H54 (cell line): ENCODE measurements at regions not wholly inside any gene's neighbourhood (a gene's known extent, or its start where the extent isn't known, plus 50 kb on each side); places are given as distances from the start of the nearest gene placed in this dataset.
"Not testable (repeated sequence)": the region's sequence is repeated elsewhere in the genome, so short reads cannot be mapped to it uniquely, and the experiment has no call there.

Experiments
- DNase-seq: peaks from one replicate; pipeline ENCODE4 v3.0.0; 2011; ENCODE audit warnings: low spot score, mixed read lengths; ENCODE audit not compliant: insufficient read length
- FAIRE-seq: peaks from 3 replicates; lab custom pipeline; 2011; peaks lifted over from hg19 to GRCh38; lab: Jason Lieb, UNC
- POLR2A ChIP-seq: IDR thresholded peaks from 2 replicates; pipeline ENCODE4 v1.6.1; 2011; ENCODE audit warnings: low read depth, mild to moderate bottlenecking, low read length

DNA sequence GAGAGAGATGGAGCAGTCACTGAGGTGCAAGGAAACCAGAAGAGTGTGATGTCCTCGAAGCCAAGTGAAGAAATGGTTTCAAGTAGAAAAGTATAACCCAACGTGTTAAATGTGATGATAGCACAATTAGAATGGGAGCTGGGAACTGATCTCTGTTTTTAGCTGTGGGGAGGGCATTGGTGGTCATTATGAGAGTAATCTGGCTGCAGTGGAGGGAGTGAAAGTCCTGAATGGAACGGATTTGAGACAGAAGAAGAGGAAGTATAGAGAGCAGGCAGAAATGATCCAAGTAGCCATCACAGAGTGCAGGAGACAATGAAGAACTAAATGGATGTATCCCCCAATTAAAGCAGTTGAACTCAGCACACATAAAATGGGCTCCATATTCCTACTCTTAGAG is 235.3 kb downstream of the IGSF11 start:
- TF ChIP-seq POLR2A = no peak
- DNase-seq = no peak
- FAIRE-seq = no peak

DNA sequence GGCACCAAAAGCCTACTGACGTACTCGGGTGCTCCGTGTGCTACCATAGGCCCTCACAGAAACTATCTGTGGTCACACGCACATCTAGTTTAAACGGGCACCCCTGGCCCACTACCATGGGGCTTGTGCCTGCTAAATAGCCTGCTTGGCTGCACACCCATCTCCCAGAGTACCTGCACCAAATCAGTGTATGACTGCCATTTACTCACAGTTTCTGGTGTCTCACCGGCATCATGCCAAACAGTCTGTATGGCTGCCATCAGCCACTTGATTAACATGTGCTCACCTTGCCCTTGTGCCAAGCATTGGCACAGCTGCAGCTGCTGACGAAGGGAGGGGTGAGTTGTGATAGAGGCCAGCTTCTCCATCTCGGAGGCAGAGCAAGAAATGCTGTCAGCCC is 232.7 kb downstream of the IGSF11 start:
- TF ChIP-seq POLR2A = no peak
- DNase-seq (no peak), FAIRE-seq (no peak)

DNA sequence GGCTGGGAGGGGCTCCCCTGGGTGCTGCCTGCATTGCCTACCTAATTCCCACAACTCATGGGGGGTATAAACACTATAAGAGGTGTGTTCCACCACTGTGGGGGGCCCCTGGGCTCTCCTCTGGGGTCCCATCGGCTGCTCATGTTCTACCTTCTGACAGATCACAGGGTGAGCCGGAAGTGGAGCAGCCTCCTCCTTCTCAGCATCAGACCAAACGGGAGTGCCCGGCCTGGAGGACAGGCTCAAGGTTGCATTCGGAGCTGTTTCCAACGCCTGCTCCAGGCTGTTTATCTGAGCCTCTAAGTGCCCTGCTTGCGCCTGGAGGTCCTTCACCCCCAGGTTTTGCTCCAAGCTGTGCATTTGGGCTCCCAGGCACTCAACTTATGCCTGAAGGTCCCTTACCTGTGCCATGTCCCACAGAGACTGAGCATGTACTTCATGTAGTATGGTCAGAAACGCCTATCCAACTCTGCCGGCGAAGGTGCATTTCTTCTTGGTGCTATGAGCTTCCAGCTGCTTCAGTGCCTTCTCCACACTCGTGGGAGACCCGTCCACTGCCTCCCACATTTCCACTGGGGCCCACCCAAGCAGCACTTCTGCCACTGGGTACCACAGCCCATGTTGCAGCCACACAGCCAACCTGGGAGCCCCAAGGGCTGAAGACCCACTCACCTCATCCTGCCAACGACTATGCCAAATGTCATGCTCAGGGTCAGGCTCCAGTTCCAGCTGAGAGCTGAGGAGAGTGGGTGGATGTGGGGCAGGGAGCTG is 232.1 kb downstream of the IGSF11 start:
- no peak for TF ChIP-seq POLR2A
- no peak for DNase-seq
- no peak for FAIRE-seq

- TF ChIP-seq POLR2A = no peak
- FAIRE-seq = no peak
- no peak for DNase-seq
Observed at GRCh38 chr3:118803096-118803476, 231.6 kb downstream of the IGSF11 start.

DNA sequence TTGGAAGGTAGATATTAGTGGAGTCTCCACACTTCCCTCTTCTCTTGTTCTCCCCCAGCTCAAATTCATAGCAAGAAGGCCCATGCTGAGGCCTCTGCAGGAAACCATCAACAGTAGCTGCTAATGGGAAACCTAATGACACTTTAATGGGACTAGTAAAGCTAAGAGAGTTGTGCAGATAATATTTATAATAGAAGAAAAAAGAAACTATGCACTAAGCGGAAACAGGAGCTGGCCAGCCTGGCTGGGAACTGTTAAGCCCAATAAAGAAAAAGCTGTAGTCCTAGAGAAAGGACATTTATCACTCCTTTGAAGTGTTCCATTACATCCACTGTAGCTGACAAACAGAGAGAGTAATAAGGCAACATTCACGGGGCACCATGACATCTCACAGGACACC is 229.6 kb downstream of the IGSF11 start:
- DNase-seq (no peak), FAIRE-seq (no peak)
- TF ChIP-seq POLR2A = no peak

- no peak for TF ChIP-seq POLR2A
- no peak for FAIRE-seq
- DNase-seq = no peak
Observed at GRCh38 chr3:118806423-118806822, 228.2 kb downstream of the IGSF11 start.

DNA sequence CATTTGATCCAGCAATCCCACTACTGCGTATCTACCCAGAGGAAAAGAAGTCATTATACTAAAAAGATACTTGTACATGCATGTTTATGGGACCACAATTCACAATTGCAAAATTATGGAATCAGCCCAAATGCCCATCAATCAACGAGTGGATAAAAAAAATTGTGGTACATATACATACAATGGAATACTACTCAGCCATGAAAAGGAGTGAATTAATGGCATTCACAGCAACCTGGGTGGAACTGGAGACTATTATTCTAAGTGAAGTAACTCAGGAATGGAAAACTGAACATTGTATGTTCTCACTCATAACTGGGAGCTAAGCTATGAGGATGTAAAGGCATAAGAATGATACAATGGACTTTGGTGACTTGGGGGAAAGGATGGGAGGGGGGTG is 227.3 kb downstream of the IGSF11 start:
- not testable (repeated sequence) for DNase-seq, FAIRE-seq

- FAIRE-seq = no peak
- DNase-seq = no peak
- no peak for TF ChIP-seq POLR2A
Observed at GRCh38 chr3:118808723-118809122, 225.9 kb downstream of the IGSF11 start.

DNA sequence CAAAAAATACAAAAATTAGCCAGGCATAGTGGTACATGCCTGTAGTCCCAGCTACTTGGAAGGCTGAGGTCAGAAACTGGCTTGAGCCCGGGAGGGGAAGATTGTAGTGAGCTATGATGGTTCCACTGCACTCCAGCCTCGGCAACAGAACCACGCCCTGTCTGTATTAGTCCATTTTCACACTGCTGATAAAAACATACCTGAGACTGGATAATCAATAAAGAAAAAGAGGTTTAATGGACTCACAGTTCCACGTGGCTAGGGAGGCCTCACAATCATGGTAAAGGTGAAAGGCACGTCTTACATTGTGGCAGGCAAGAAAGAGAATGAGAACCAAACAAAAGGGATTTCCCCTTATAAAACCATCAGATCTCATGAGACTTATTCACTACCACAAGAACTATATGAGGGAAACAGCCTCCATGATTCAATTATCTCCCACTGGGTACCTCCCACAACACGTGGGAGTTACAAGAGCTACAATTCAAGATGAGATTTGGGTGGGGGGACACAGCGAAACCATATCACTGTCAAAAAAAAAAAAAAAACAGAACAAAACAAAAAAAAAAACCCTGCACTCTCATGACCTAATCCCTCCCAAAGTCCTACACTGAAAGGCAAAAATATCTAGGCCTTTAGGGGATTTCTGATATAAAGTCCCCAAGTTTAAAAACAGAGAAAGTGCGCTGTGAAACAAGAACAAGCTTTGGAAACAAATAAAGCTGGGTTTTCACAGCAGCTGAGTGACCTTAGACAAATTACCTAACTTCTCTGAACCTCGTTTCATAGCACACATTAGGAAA is 224.7 kb downstream of the IGSF11 start:
- no peak for TF ChIP-seq POLR2A
- DNase-seq = no peak
- FAIRE-seq = no peak

DNA sequence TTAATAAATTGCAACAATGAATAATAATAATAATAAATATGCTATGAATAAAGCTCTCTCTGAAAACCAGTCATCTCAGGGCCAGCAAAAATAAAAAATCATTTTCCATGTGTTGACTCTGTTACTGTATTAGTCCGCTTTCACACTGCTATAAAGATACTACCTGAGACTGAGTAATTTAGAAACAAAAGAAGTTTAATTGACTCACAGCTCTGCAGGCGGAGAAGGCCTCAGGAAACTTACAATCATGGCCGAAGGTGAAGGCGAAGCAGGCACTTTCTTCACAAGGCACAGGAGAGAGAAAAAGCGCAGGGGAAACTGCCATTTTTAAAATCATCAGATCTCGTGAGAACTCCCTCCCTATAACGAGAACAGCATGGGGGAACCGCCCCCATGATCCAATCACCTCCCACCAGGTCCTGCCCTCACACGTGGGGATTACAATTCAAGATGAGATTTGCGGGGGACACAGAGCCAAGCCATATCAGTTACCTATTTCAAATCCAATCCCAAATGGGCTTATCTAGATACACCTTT is 224.1 kb downstream of the IGSF11 start:
- DNase-seq (no peak), FAIRE-seq (no peak)
- no peak for TF ChIP-seq POLR2A

- DNase-seq = no peak
- FAIRE-seq = no peak
- TF ChIP-seq POLR2A = no peak
Observed at GRCh38 chr3:118811236-118811732, 223.4 kb downstream of the IGSF11 start.

GRCh38 chr3:118813472-118813871 is 221.2 kb downstream of the IGSF11 start:
- no peak for DNase-seq
- no peak for FAIRE-seq
- TF ChIP-seq POLR2A = no peak

- peak; percentile 65 for FAIRE-seq
- no peak for TF ChIP-seq POLR2A
- no peak for DNase-seq
Observed at GRCh38 chr3:118817748-118818165, 216.9 kb downstream of the IGSF11 start.

DNA sequence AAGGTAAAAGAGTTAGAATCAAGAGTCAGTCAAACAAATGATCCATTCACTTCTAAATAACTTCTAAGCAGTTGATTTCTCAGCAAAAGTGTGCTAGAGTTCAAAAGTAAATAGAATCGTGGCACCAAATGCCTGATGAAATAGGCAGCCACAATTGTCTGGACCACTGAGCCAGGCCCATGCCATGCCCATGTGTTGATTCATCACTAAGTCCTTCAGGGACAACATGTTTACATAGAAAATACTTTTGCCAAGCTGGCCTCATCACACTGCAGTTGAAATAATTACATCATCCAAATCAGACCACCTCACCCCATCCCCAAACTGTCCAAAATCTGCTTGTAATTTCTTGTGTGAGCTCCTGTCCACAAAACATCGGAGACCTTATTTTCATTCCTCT is 216.3 kb downstream of the IGSF11 start:
- TF ChIP-seq POLR2A = no peak
- FAIRE-seq = no peak

More for the DNA sequence above, 216.3 kb downstream of the IGSF11 start:
- DNase-seq = no peak
